ENCODE measurements at regions not wholly inside any gene's neighbourhood (a gene's known extent, or its start where the extent isn't known, plus 50 kb on each side); places are given as distances from the start of the nearest gene placed in this dataset.

- peak; percentile 84 for DNase-seq
- no peak overlapping the region for H3K9ac ChIP-seq (ENCODE audit: extremely low read depth, low read length, poor library complexity, severe bottlenecking)
- 5% methylated on average over 3 of the region's 4 CpGs; no CpG with 5 or more reads in 1 of the 2 experiments for WGBS, 2 experiments (ENCODE audit: insufficient coverage in 1 of 2, insufficient read length in 1 of 2)
- Mint-ChIP-seq H3K4me3 (no peak overlapping the region), H3K4me1 (peaks cover 24% of the 10 kb centered on the region), H3K27ac (peak overlapping the region; percentile 26), H3K9me3 (no peaks in the 10 kb centered on the region), H3K36me3 (ENCODE audit: low read depth) (no peaks in the 10 kb centered on the region), H3K27me3 (ENCODE audit: insufficient read depth) (no peaks in the 10 kb centered on the region)
- H3K27ac ChIP-seq (ENCODE audit: low read depth, low read length) = peak overlapping the region; percentile 39
- H3K27me3 ChIP-seq (ENCODE audit: control insufficient read depth, insufficient read depth, low read length, poor library complexity, severe bottlenecking) = no peaks in the 10 kb centered on the region
- H3K36me3 ChIP-seq (ENCODE audit: control insufficient read depth, insufficient read depth, low read length) = no peaks in the 10 kb centered on the region
- H3K9me3 ChIP-seq (ENCODE audit: control insufficient read depth, low read length) = no peaks in the 10 kb centered on the region
- H3K4me1 ChIP-seq (ENCODE audit: control insufficient read depth, insufficient read depth, low read length) = peaks cover 5% of the 10 kb centered on the region
- H3K4me3 ChIP-seq (ENCODE audit: low read length) = no peak overlapping the region
- TF ChIP-seq, protein P1, sequence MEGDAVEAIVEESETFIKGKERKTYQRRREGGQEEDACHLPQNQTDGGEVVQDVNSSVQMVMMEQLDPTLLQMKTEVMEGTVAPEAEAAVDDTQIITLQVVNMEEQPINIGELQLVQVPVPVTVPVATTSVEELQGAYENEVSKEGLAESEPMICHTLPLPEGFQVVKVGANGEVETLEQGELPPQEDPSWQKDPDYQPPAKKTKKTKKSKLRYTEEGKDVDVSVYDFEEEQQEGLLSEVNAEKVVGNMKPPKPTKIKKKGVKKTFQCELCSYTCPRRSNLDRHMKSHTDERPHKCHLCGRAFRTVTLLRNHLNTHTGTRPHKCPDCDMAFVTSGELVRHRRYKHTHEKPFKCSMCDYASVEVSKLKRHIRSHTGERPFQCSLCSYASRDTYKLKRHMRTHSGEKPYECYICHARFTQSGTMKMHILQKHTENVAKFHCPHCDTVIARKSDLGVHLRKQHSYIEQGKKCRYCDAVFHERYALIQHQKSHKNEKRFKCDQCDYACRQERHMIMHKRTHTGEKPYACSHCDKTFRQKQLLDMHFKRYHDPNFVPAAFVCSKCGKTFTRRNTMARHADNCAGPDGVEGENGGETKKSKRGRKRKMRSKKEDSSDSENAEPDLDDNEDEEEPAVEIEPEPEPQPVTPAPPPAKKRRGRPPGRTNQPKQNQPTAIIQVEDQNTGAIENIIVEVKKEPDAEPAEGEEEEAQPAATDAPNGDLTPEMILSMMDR (conservative IDR thresholded peaks at IDR 0.05) = no peak
Measured at GRCh38 chr18:39685303-39685902, 2119.8 kb upstream of the CELF4 start.

- H3K27ac Mint-ChIP-seq = peak overlapping the region; percentile 2
- H3K4me3 ChIP-seq (ENCODE audit: low read length) = no peak overlapping the region
- no peak overlapping the region for H3K27ac ChIP-seq (ENCODE audit: low read depth, low read length)
- no peak overlapping the region for H3K4me3 Mint-ChIP-seq
- H3K36me3 ChIP-seq (ENCODE audit: control insufficient read depth, insufficient read depth, low read length) = no peaks in the 10 kb centered on the region
- WGBS, 2 experiments (ENCODE audit: insufficient coverage in 1 of 2, insufficient read length in 1 of 2) = 80 to 82% methylated on average over 4 of the region's 4 CpGs
- no peaks in the 10 kb centered on the region for H3K9me3 Mint-ChIP-seq
- H3K9me3 ChIP-seq (ENCODE audit: control insufficient read depth, low read length) = no peaks in the 10 kb centered on the region
- no peaks in the 10 kb centered on the region for H3K27me3 Mint-ChIP-seq (ENCODE audit: insufficient read depth)
- peaks cover 8% of the 10 kb centered on the region for H3K4me1 ChIP-seq (ENCODE audit: control insufficient read depth, insufficient read depth, low read length)
- no peaks in the 10 kb centered on the region for H3K36me3 Mint-ChIP-seq (ENCODE audit: low read depth)
- no peak overlapping the region for H3K9ac ChIP-seq (ENCODE audit: extremely low read depth, low read length, poor library complexity, severe bottlenecking)
- H3K4me1 Mint-ChIP-seq = peaks cover 36% of the 10 kb centered on the region
- TF ChIP-seq, protein P1 (conservative IDR thresholded peaks at IDR 0.05) = no peak
- no peak for DNase-seq
- no peaks in the 10 kb centered on the region for H3K27me3 ChIP-seq (ENCODE audit: control insufficient read depth, insufficient read depth, low read length, poor library complexity, severe bottlenecking)
Measured at GRCh38 chr18:39681061-39681460, 2115.5 kb upstream of the CELF4 start.

DNA sequence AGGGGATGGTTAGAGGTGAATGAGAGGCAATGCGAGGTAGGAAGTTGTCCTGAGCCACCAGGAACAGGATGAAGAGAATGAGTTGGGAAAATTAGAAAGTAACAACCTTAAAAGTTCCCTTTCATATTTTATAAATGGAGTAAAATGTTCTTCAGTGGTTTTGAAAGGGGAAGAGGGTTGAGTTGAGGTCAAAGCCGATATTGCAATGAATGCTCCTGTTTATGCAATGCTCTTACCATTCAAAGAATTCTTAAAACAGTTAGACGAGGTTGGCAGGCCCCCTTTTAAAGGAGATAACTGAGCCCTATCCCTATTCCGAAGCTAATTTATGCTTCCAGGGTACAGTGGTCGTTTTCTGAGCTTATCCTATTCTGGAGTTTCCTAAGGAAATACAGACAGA lies 2110.3 kb upstream of the CELF4 start:
- Mint-ChIP-seq H3K4me3 (no peak overlapping the region), H3K27ac (no peak overlapping the region), H3K36me3 (ENCODE audit: low read depth) (no peaks in the 10 kb centered on the region), H3K9me3 (no peaks in the 10 kb centered on the region), H3K4me1 (peaks cover 17% of the 10 kb centered on the region), H3K27me3 (ENCODE audit: insufficient read depth) (no peaks in the 10 kb centered on the region)
- 89% methylated on average over 4 to 5 of the region's 5 CpGs for WGBS, 2 experiments (ENCODE audit: insufficient coverage in 1 of 2, insufficient read length in 1 of 2)
- Histone ChIP-seq H3K27me3 (ENCODE audit: control insufficient read depth, insufficient read depth, low read length, poor library complexity, severe bottlenecking) (no peaks in the 10 kb centered on the region), H3K4me1 (ENCODE audit: control insufficient read depth, insufficient read depth, low read length) (peaks cover 3% of the 10 kb centered on the region), H3K9me3 (ENCODE audit: control insufficient read depth, low read length) (no peaks in the 10 kb centered on the region), H3K4me3 (ENCODE audit: low read length) (no peak overlapping the region), H3K9ac (ENCODE audit: extremely low read depth, low read length, poor library complexity, severe bottlenecking) (no peak overlapping the region), H3K27ac (ENCODE audit: low read depth, low read length) (no peak overlapping the region), H3K36me3 (ENCODE audit: control insufficient read depth, insufficient read depth, low read length) (no peaks in the 10 kb centered on the region)
- no peak for DNase-seq
- TF ChIP-seq, protein P1 (conservative IDR thresholded peaks at IDR 0.05) = no peak

Data from endodermal cell (in vitro differentiated cells).